ENCODE measurements at regions not wholly inside any gene's neighbourhood (a gene's known extent, or its start where the extent isn't known, plus 50 kb on each side); places are given as distances from the start of the nearest gene placed in this dataset.
"Not testable (repeated sequence)": the region's sequence is repeated elsewhere in the genome, so short reads cannot be mapped to it uniquely, and the experiment has no call there.

GRCh38 chr9:80665479-80665878 is 1023.9 kb downstream of the TLE1 start:
- no peaks in the 10 kb centered on the region for H3K36me3 ChIP-seq
- no peak for ATAC-seq
- no peak for TF ChIP-seq CTCF (IDR thresholded peaks at IDR 0.05 in 4 of 5, conservative IDR thresholded peaks at IDR 0.05 in 1 of 5)
- DNase-seq = no peak
- no peaks in the 10 kb centered on the region for H3K27me3 ChIP-seq
- no peaks in the 10 kb centered on the region for H3K9me3 ChIP-seq
- no peaks in the 10 kb centered on the region for H3K4me1 ChIP-seq
- in situ Hi-C loops (cut with MboI; ENCODE audit: low sequenced_read_pairs in 4 of 4) = no loop called here
- no peak overlapping the region for H3K27ac ChIP-seq
- intact Hi-C loops (cut with DNase I; ENCODE audit: low total_unique reads) = no loop called here
- H3K4me3 ChIP-seq = no peak overlapping the region

- H3K9me3 ChIP-seq = no peaks in the 10 kb centered on the region
- H3K4me1 ChIP-seq = no peaks in the 10 kb centered on the region
- intact Hi-C loops (cut with DNase I; ENCODE audit: low total_unique reads) (no loop called here), in situ Hi-C loops (cut with MboI; ENCODE audit: low sequenced_read_pairs in 4 of 4) (no loop called here)
- no peak overlapping the region for H3K27ac ChIP-seq
- no peaks in the 10 kb centered on the region for H3K27me3 ChIP-seq
- no peak overlapping the region for H3K4me3 ChIP-seq
- no peak for ATAC-seq
- TF ChIP-seq CTCF (IDR thresholded peaks at IDR 0.05 in 4 of 5, conservative IDR thresholded peaks at IDR 0.05 in 1 of 5) = no peak
- no peak for TF ChIP-seq POLR2A (IDR thresholded peaks at IDR 0.05)
- H3K36me3 ChIP-seq = no peaks in the 10 kb centered on the region
- DNase-seq = no peak
Measured at GRCh38 chr9:80664327-80665210, 1024.8 kb downstream of the TLE1 start.

- H3K27ac ChIP-seq; ATAC-seq; H3K4me3 ChIP-seq; H3K36me3 ChIP-seq; in situ Hi-C loops (cut with MboI; ENCODE audit: low sequenced_read_pairs in 4 of 4); DNase-seq; H3K4me1 ChIP-seq; H3K27me3 ChIP-seq; H3K9me3 ChIP-seq; intact Hi-C loops (cut with DNase I; ENCODE audit: low total_unique reads): not testable (repeated sequence)
Measured at GRCh38 chr9:80659751-80660150, 1029.6 kb downstream of the TLE1 start.

- Histone ChIP-seq H3K27me3 (no peaks in the 10 kb centered on the region), H3K9me3 (no peaks in the 10 kb centered on the region), H3K4me1 (no peaks in the 10 kb centered on the region), H3K4me3 (no peak overlapping the region), H3K36me3 (no peaks in the 10 kb centered on the region), H3K27ac (no peak overlapping the region)
- intact Hi-C loops (cut with DNase I; ENCODE audit: low total_unique reads) = no loop called here
- DNase-seq = no peak
- no peak for ATAC-seq
- in situ Hi-C loops (cut with MboI; ENCODE audit: low sequenced_read_pairs in 4 of 4) = no loop called here
- TF ChIP-seq POLR2A (IDR thresholded peaks at IDR 0.05) = no peak
- TF ChIP-seq CTCF (IDR thresholded peaks at IDR 0.05 in 4 of 5, conservative IDR thresholded peaks at IDR 0.05 in 1 of 5) = no peak
Measured at GRCh38 chr9:80651044-80651443, 1038.3 kb downstream of the TLE1 start.

- TF ChIP-seq POLR2A (IDR thresholded peaks at IDR 0.05) (no peak), CTCF (IDR thresholded peaks at IDR 0.05 in 4 of 5, conservative IDR thresholded peaks at IDR 0.05 in 1 of 5) (no peak)
- Histone ChIP-seq H3K27ac (no peak overlapping the region), H3K4me1 (no peaks in the 10 kb centered on the region), H3K4me3 (no peak overlapping the region), H3K27me3 (no peaks in the 10 kb centered on the region), H3K36me3 (no peaks in the 10 kb centered on the region), H3K9me3 (no peaks in the 10 kb centered on the region)
- DNase-seq = no peak
- in situ Hi-C loops (cut with MboI; ENCODE audit: low sequenced_read_pairs in 4 of 4) = no loop called here
- intact Hi-C loops (cut with DNase I; ENCODE audit: low total_unique reads) = no loop called here
- ATAC-seq = no peak
Measured at GRCh38 chr9:80649496-80649895, 1039.9 kb downstream of the TLE1 start.
